A549 (cell line): ENCODE measurements at regions not wholly inside any gene's neighbourhood (a gene's known extent, or its start where the extent isn't known, plus 50 kb on each side); places are given as distances from the start of the nearest gene placed in this dataset.

ENCODE experiments used
- ATAC-seq, 2 experiments: fragments of 200-7000 bp in 1 of 2; fragments of >200 bp in 1 of 2; cut with Nextera tagmentation in 1 of 2; cut with Tn5 transposase in 1 of 2; 3 replicates each; pipeline versions ENCODE4 v1.8.0 to v1.9.1; 2018 to 2020; ENCODE audit warnings: mild to moderate bottlenecking in 1 of 2, moderate library complexity in 1 of 2
- CTCF ChIA-PET: fragments of 300-600 bp; sonication (Branson Sonifier 250); formaldehyde crosslinking; extraction: SDS; loops from one replicate; lab custom pipeline; 2021; ENCODE audit warnings: antibody characterized with exemption, inconsistent platforms; lab: Yijun Ruan, JAX
- POLR2A ChIA-PET: fragments of 350-600 bp; formaldehyde crosslinking; extraction: SDS; loops from one replicate; lab custom pipeline; 2021; ENCODE audit warnings: antibody characterized with exemption, inconsistent platforms; lab: Yijun Ruan, JAX
- DNase-seq, 2 experiments: peaks; one replicate each; pipeline versions ENCODE4 v3.0.0 to v3.0.0-alpha.2; 2011 to 2016; ENCODE audit warnings: low read depth in 1 of 2, low spot score in 1 of 2
- FAIRE-seq: peaks from 2 replicates; lab custom pipeline; 2011; peaks lifted over from hg19 to GRCh38; lab: Jason Lieb, UNC
- H3K27ac ChIP-seq, 2 experiments: fragments of >200 bp; sonication (Bioruptor Twin); formaldehyde crosslinking; 3 replicates each; pipeline ENCODE4 v1.5.1; 2016 to 2017
- H3K4me1 ChIP-seq: fragments of >200 bp; sonication (Bioruptor Twin); formaldehyde crosslinking; 3 replicates; pipeline ENCODE4 v1.6.1; 2016
- H3K4me2 ChIP-seq: fragments of >200 bp; sonication (Bioruptor Twin); formaldehyde crosslinking; 3 replicates; pipeline ENCODE4 v1.6.1; 2016
- H3K4me3 ChIP-seq: fragments of >200 bp; sonication (Bioruptor Twin); formaldehyde crosslinking; 3 replicates; pipeline ENCODE4 v1.5.1; 2016
- H3K9me3 ChIP-seq: fragments of >200 bp; sonication (Bioruptor Twin); formaldehyde crosslinking; 3 replicates; pipeline ENCODE4 v1.6.1; 2016
- BHLHE40 ChIP-seq: IDR thresholded peaks from 2 replicates; pipeline ENCODE4 v1.6.1; 2012; ENCODE audit warnings: low read depth, low read length, inconsistent platforms
- CBX8 ChIP-seq: fragments of 200-600 bp; sonication (generic); IDR thresholded peaks from 2 replicates; pipeline ENCODE4 v1.6.1; 2016
- CEBPB ChIP-seq, 2 experiments: fragments of >200 bp in 1 of 2; sonication (Bioruptor Twin) in 1 of 2; formaldehyde crosslinking in 1 of 2; IDR thresholded peaks; 2 replicates each; pipeline ENCODE4 v1.6.1; 2012 to 2016
- CHD2 ChIP-seq: fragments of 150-350 bp; IDR thresholded peaks from 2 replicates; pipeline ENCODE4 v1.6.1; 2014; ENCODE audit warnings: low read length; ENCODE audit not compliant: partially characterized antibody
- E2F6 ChIP-seq: IDR thresholded peaks from 2 replicates; pipeline ENCODE4 v1.6.1; 2012; ENCODE audit warnings: low read depth, borderline replicate concordance
- ESRRA ChIP-seq: fragments of 150-350 bp; IDR thresholded peaks from 2 replicates; pipeline ENCODE4 v1.6.1; 2014; ENCODE audit warnings: mild to moderate bottlenecking, low read length, borderline replicate concordance
- FOSB ChIP-seq: fragments of 250-450 bp; sonication (Bioruptor Pico); IDR thresholded peaks from 2 replicates; pipeline ENCODE4 v1.5.0; 2020; ENCODE audit warnings: mild to moderate bottlenecking, moderate library complexity
- GATA3 ChIP-seq: IDR thresholded peaks from 2 replicates; pipeline ENCODE4 v1.6.1; 2012; ENCODE audit warnings: borderline replicate concordance
- HDAC2 ChIP-seq: fragments of 200-600 bp; sonication (generic); IDR thresholded peaks from 2 replicates; pipeline ENCODE4 v1.6.1; 2016
- HOXA7 ChIP-seq: fragments of 250-450 bp; sonication (Bioruptor Pico); IDR thresholded peaks from 2 replicates; pipeline ENCODE4 v1.5.0; 2020; ENCODE audit warnings: mild to moderate bottlenecking, moderate library complexity
- HOXB13 ChIP-seq: fragments of 250-450 bp; sonication (Bioruptor Pico); IDR thresholded peaks from 2 replicates; pipeline ENCODE4 v1.5.0; 2020; ENCODE audit warnings: low read depth, mild to moderate bottlenecking, moderate library complexity
- JUN ChIP-seq, 2 experiments: fragments of >200 bp; sonication (Bioruptor Twin); formaldehyde crosslinking; IDR thresholded peaks; 2 replicates in 1 of 2; 3 replicates in 1 of 2; pipeline ENCODE4 v1.6.1; 2016 to 2017
- KDM1A ChIP-seq: fragments of 200-600 bp; sonication (generic); IDR thresholded peaks from 2 replicates; pipeline ENCODE4 v1.6.1; 2016; ENCODE audit warnings: low read depth, mild to moderate bottlenecking
- KDM5A ChIP-seq: fragments of 200-600 bp; sonication (generic); IDR thresholded peaks from 2 replicates; pipeline ENCODE4 v1.6.1; 2016; ENCODE audit warnings: antibody characterized with exemption, mild to moderate bottlenecking
- MAFK ChIP-seq: fragments of 450-650 bp; IDR thresholded peaks from 2 replicates; pipeline ENCODE4 v1.6.1; 2014; ENCODE audit not compliant: partially characterized antibody
- MAZ ChIP-seq: fragments of 150-350 bp; IDR thresholded peaks from 2 replicates; pipeline ENCODE4 v1.6.1; 2014; ENCODE audit warnings: antibody characterized with exemption, low read depth, low read length, borderline replicate concordance
- NFE2L2 ChIP-seq: fragments of 150-350 bp; conservative IDR thresholded peaks from 2 replicates; pipeline ENCODE4 v1.6.1; 2014; ENCODE audit warnings: low read length
- NPAS2 ChIP-seq: fragments of 250-450 bp; sonication (Bioruptor Pico); IDR thresholded peaks from 2 replicates; pipeline ENCODE4 v1.8.0; 2022; ENCODE audit warnings: mild to moderate bottlenecking, moderate library complexity, borderline replicate concordance
- NR3C1 ChIP-seq: fragments of >200 bp; sonication (Bioruptor Twin); formaldehyde crosslinking; IDR thresholded peaks from 3 replicates; pipeline ENCODE4 v1.6.1; 2017
- POLR2A ChIP-seq: IDR thresholded peaks from 2 replicates; pipeline ENCODE4 v1.6.1; 2012; ENCODE audit warnings: mild to moderate bottlenecking, low read length
- RARB ChIP-seq: fragments of 250-450 bp; sonication (Bioruptor Pico); IDR thresholded peaks from 2 replicates; pipeline ENCODE4 v1.8.0; 2021; ENCODE audit warnings: mild to moderate bottlenecking, moderate library complexity
- RCOR1 ChIP-seq: fragments of 150-350 bp; IDR thresholded peaks from 2 replicates; pipeline ENCODE4 v1.6.1; 2014; ENCODE audit warnings: antibody characterized with exemption, low read length, low read depth
- RFX5 ChIP-seq: fragments of 450-650 bp; IDR thresholded peaks from 2 replicates; pipeline ENCODE4 v1.7.1; 2014; ENCODE audit warnings: antibody characterized with exemption, mild to moderate bottlenecking, moderate library complexity
- SMC3 ChIP-seq: fragments of >200 bp; sonication (Bioruptor Twin); formaldehyde crosslinking; IDR thresholded peaks from 3 replicates; pipeline ENCODE4 v1.6.1; 2018; ENCODE audit warnings: inconsistent platforms
- SREBF2 ChIP-seq: fragments of 450-650 bp; IDR thresholded peaks from 2 replicates; pipeline ENCODE4 v1.6.1; 2014; ENCODE audit warnings: mild to moderate bottlenecking, moderate library complexity
- TP53 ChIP-seq: fragments of 250-450 bp; sonication (Bioruptor Pico); IDR thresholded peaks from 2 replicates; pipeline ENCODE4 v1.5.0; 2021; ENCODE audit warnings: mild to moderate bottlenecking, moderate library complexity
- ZC3H11A ChIP-seq: fragments of 450-650 bp; IDR thresholded peaks from 2 replicates; pipeline ENCODE4 v1.6.1; 2014; ENCODE audit warnings: antibody characterized with exemption, mild to moderate bottlenecking
- ZFP36 ChIP-seq: fragments of 450-650 bp; IDR thresholded peaks from 2 replicates; pipeline ENCODE4 v1.6.1; 2014; ENCODE audit warnings: borderline replicate concordance; ENCODE audit not compliant: partially characterized antibody
- ZSCAN20 ChIP-seq: fragments of 250-450 bp; sonication (Bioruptor Pico); IDR thresholded peaks from 2 replicates; pipeline ENCODE4 v1.8.0; 2022; ENCODE audit warnings: mild to moderate bottlenecking, moderate library complexity
- WGBS: methylation state at CpG from one replicate; pipeline ENCODE4 v1.1.6; 2017; ENCODE audit errors: missing lambda C conversion rate; 5-methylcytosine and 5-hydroxymethylcytosine counted together
- TF ChIP-seq, protein P1 (sequence below): fragments of 250-450 bp; sonication (Bioruptor Pico); IDR thresholded peaks from 2 replicates; pipeline ENCODE4 v1.5.0; 2021; ENCODE audit warnings: mild to moderate bottlenecking, moderate library complexity, borderline replicate concordance

GRCh38 chr6:151709329-151709728 is 98.2 kb upstream of the ESR1 start:
- no peak for TF ChIP-seq KDM5A
- TF ChIP-seq GATA3, result no peak
- no peak for TF ChIP-seq CHD2
- TF ChIP-seq MAZ, result no peak
- TF ChIP-seq NPAS2 (CRISPR knock-in tag), result no peak
- TF ChIP-seq CBX8, result no peak
- no peak for TF ChIP-seq HDAC2
- TF ChIP-seq RFX5, result no peak
- no peak for TF ChIP-seq HOXB13
- TF ChIP-seq JUN (IDR thresholded peaks at IDR 0.05), result no peak
- no peak for TF ChIP-seq ESRRA
- TF ChIP-seq, all 56 proteins: peak for 0
- ChIA-PET CTCF (no interaction called here), POLR2A (no interaction called here)
- FAIRE-seq, result no peak
- no peaks in the 10 kb centered on the region for H3K9me3 ChIP-seq
- no peak for DNase-seq
- no peak for ATAC-seq
- no peak overlapping the region for H3K4me3 ChIP-seq
- no peak overlapping the region for H3K27ac ChIP-seq
- H3K4me2 ChIP-seq, result no peak overlapping the region
- no peaks in the 10 kb centered on the region for H3K4me1 ChIP-seq
- 85% methylated on average over 3 of the region's 3 CpGs for WGBS

DNA sequence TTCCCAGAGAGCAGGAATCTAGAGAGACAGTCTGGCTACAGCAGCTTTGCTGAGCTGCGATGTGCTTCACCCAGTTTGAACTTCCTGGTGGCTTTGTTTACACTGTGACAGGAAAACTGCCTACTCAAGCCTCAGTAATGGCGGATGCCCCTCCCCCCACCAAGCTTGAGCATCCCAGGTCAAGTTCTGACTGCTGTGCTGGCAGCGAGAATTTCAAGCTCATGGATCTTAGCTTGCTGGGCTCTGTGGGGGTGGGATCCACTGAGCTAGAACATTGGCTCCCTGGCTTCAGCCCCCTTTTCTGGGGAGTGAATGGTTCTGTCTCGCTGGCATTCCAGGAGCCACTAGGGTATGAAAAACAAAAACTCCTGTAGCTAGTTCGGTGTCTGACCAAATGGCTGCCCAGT is 91.0 kb upstream of the ESR1 start:
- FAIRE-seq, result no peak

DNA sequence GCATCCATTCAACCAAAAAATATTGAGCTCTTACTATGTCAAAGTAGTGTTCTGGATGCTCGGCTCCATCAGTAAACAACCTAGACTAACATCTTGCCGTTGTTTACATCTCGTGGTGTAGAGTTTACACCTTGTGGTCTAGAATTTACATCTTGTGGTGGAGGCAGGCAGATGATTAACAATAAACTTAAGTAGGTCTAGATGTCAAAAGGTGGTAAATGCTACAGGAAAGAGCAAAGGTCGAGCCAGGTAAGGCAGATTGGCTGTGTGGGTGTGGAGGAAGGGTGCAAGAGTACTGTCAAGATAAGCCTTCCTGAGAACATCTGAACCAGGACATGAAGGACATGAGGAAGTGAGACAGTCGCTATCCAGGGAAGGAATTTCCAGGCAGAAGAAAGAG is 88.4 kb upstream of the ESR1 start:
- ChIA-PET CTCF (no interaction called here), POLR2A (no interaction called here)
- Histone ChIP-seq H3K4me2 (no peak overlapping the region), H3K9me3 (no peaks in the 10 kb centered on the region), H3K27ac (no peak overlapping the region), H3K4me1 (no peaks in the 10 kb centered on the region), H3K4me3 (no peak overlapping the region)
- TF ChIP-seq ZSCAN20 (CRISPR knock-in tag) (no peak), KDM1A (no peak), JUN (IDR thresholded peaks at IDR 0.05) (no peak), RCOR1 (no peak)
- ATAC-seq (no peak), DNase-seq (no peak), FAIRE-seq (no peak)
- WGBS, result 29% methylated on average over 5 of the region's 5 CpGs

More for the DNA sequence above, 91.0 kb upstream of the ESR1 start:
- TF ChIP-seq POLR2A (no peak), ZC3H11A (no peak), CEBPB (IDR thresholded peaks at IDR 0.05) (no peak), RCOR1 (no peak), MAZ (no peak), E2F6 (no peak), ZFP36 (no peak), BHLHE40 (no peak), JUN (IDR thresholded peaks at IDR 0.05) (no peak), GATA3 (no peak)
- Histone ChIP-seq H3K27ac (no peak overlapping the region), H3K4me3 (no peak overlapping the region), H3K9me3 (no peaks in the 10 kb centered on the region), H3K4me1 (no peaks in the 10 kb centered on the region), H3K4me2 (no peak overlapping the region; the same call in 2 of the 3 replicates)
- ChIA-PET CTCF (interaction anchor here (1.1 kb wide), 1 partner anchor 397 kb away, joined by 3 read pairs; no protein-coding TSS in a partner anchor), POLR2A (no interaction called here)
- WGBS, result 0% methylated on average over 1 of the region's 5 CpGs
- peak in 1 of 2 experiments; percentile 14 for DNase-seq
- no peak for ATAC-seq

GRCh38 chr6:151721146-151721545 is 86.3 kb upstream of the ESR1 start:
- H3K4me3 ChIP-seq, result no peak overlapping the region
- CTCF ChIA-PET, result no interaction called here
- TF ChIP-seq MAFK, result no peak
- no peak for TF ChIP-seq KDM5A
- TF ChIP-seq SMC3, result no peak
- no peak for TF ChIP-seq RARB (CRISPR knock-in tag)
- TF ChIP-seq SREBF2, result no peak
- TF ChIP-seq, protein P1, sequence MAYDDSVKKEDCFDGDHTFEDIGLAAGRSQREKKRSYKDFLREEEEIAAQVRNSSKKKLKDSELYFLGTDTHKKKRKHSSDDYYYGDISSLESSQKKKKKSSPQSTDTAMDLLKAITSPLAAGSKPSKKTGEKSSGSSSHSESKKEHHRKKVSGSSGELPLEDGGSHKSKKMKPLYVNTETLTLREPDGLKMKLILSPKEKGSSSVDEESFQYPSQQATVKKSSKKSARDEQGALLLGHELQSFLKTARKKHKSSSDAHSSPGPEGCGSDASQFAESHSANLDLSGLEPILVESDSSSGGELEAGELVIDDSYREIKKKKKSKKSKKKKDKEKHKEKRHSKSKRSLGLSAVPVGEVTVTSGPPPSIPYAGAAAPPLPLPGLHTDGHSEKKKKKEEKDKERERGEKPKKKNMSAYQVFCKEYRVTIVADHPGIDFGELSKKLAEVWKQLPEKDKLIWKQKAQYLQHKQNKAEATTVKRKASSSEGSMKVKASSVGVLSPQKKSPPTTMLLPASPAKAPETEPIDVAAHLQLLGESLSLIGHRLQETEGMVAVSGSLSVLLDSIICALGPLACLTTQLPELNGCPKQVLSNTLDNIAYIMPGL (CRISPR knock-in tag), result no peak
- no peak for TF ChIP-seq HOXA7 (CRISPR knock-in tag)
- TF ChIP-seq FOSB (CRISPR knock-in tag), result no peak
- TF ChIP-seq TP53 (CRISPR knock-in tag), result no peak
- no peak for TF ChIP-seq NFE2L2
- no peak for TF ChIP-seq NR3C1
- FAIRE-seq (no peak), ATAC-seq (no peak), DNase-seq (no peak)
- no peaks in the 10 kb centered on the region for H3K9me3 ChIP-seq
- POLR2A ChIA-PET, result no interaction called here
- WGBS, result 40% methylated on average over 3 of the region's 3 CpGs
- H3K4me2 ChIP-seq, result no peak overlapping the region
- no peaks in the 10 kb centered on the region for H3K4me1 ChIP-seq
- no peak overlapping the region for H3K27ac ChIP-seq
